SK-N-SH treated with all-trans-retinoic acid at 6 μM for 48 hours (cell line): ENCODE measurements at regions not wholly inside any gene's neighbourhood (a gene's known extent, or its start where the extent isn't known, plus 50 kb on each side); places are given as distances from the start of the nearest gene placed in this dataset.

ENCODE experiments used
- PPARA ChIP-seq: fragments of 250-450 bp; sonication (Bioruptor Pico); IDR thresholded peaks from 2 replicates; pipeline ENCODE4 v1.5.0; 2020; ENCODE audit warnings: mild to moderate bottlenecking, borderline replicate concordance
- RARB ChIP-seq: fragments of 250-450 bp; sonication (Bioruptor Pico); IDR thresholded peaks from 2 replicates; pipeline ENCODE4 v1.8.0; 2021; ENCODE audit warnings: mild to moderate bottlenecking, moderate library complexity
- TOX ChIP-seq: fragments of 250-450 bp; sonication (Bioruptor Pico); IDR thresholded peaks from 2 replicates; pipeline ENCODE4 v1.8.0; 2021; ENCODE audit warnings: mild to moderate bottlenecking, moderate library complexity, borderline replicate concordance
- ZFP30 ChIP-seq: fragments of 450-650 bp; formaldehyde crosslinking; IDR thresholded peaks from 2 replicates; pipeline ENCODE4 v1.5.0; 2022; ENCODE audit warnings: mild to moderate bottlenecking, moderate library complexity
- TF ChIP-seq, protein P1 (sequence below): fragments of 250-450 bp; sonication (Bioruptor Pico); IDR thresholded peaks from 2 replicates; pipeline ENCODE4 v1.5.0; 2020; ENCODE audit warnings: mild to moderate bottlenecking, moderate library complexity
- TF ChIP-seq, protein P2 (sequence below): fragments of 250-450 bp; sonication (Bioruptor Pico); IDR thresholded peaks from 2 replicates; pipeline ENCODE4 v1.5.1; 2020; ENCODE audit warnings: low read depth, mild to moderate bottlenecking, moderate library complexity

DNA sequence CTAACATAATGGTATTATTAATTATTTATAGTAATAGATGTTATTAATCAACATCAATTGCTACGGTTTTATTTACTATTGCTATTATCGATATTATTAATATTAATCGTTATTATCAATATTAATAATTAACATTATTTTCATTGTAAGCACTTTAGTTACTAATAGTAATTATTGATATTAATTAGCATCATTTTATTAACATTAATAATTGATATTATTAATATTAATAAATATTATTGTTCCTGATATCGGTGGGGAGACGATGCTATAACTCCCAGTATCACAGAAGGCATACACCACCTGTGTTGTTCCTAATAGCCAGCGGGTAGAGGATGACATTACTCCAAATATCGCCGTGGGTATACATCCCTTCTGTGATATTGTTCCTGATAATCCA is 335.5 kb downstream of the MEX3B start:
- TF ChIP-seq RARB (CRISPR knock-in tag) = no peak
- TF ChIP-seq, protein P1, sequence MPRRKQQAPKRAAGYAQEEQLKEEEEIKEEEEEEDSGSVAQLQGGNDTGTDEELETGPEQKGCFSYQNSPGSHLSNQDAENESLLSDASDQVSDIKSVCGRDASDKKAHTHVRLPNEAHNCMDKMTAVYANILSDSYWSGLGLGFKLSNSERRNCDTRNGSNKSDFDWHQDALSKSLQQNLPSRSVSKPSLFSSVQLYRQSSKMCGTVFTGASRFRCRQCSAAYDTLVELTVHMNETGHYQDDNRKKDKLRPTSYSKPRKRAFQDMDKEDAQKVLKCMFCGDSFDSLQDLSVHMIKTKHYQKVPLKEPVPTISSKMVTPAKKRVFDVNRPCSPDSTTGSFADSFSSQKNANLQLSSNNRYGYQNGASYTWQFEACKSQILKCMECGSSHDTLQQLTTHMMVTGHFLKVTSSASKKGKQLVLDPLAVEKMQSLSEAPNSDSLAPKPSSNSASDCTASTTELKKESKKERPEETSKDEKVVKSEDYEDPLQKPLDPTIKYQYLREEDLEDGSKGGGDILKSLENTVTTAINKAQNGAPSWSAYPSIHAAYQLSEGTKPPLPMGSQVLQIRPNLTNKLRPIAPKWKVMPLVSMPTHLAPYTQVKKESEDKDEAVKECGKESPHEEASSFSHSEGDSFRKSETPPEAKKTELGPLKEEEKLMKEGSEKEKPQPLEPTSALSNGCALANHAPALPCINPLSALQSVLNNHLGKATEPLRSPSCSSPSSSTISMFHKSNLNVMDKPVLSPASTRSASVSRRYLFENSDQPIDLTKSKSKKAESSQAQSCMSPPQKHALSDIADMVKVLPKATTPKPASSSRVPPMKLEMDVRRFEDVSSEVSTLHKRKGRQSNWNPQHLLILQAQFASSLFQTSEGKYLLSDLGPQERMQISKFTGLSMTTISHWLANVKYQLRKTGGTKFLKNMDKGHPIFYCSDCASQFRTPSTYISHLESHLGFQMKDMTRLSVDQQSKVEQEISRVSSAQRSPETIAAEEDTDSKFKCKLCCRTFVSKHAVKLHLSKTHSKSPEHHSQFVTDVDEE = no peak
- TF ChIP-seq, protein P2, sequence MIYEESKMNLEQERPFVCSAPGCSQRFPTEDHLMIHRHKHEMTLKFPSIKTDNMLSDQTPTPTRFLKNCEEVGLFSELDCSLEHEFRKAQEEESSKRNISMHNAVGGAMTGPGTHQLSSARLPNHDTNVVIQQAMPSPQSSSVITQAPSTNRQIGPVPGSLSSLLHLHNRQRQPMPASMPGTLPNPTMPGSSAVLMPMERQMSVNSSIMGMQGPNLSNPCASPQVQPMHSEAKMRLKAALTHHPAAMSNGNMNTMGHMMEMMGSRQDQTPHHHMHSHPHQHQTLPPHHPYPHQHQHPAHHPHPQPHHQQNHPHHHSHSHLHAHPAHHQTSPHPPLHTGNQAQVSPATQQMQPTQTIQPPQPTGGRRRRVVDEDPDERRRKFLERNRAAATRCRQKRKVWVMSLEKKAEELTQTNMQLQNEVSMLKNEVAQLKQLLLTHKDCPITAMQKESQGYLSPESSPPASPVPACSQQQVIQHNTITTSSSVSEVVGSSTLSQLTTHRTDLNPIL = no peak
- TF ChIP-seq TOX (CRISPR knock-in tag) = no peak
- no peak for TF ChIP-seq PPARA
- TF ChIP-seq ZFP30 = no peak
